Type B pancreatic cell (in vitro differentiated cells): ENCODE measurements at regions not wholly inside any gene's neighbourhood (a gene's known extent, or its start where the extent isn't known, plus 50 kb on each side); places are given as distances from the start of the nearest gene placed in this dataset.
"Not testable (repeated sequence)": the region's sequence is repeated elsewhere in the genome, so short reads cannot be mapped to it uniquely, and the experiment has no call there.

Experiments used
- DNase-seq: peaks from one replicate; pipeline ENCODE4 v3.0.0; 2021; ENCODE audit warnings: mixed read lengths; ENCODE audit not compliant: unreplicated experiment; ENCODE audit errors: extremely low spot score
- H3K27ac Mint-ChIP-seq: 2 replicates; pipeline ENCODE4 v1.8.0; 2021; ENCODE audit warnings: mild to moderate bottlenecking, mixed read lengths
- H3K27me3 Mint-ChIP-seq: 2 replicates; pipeline ENCODE4 v1.8.0; 2021; ENCODE audit warnings: mixed read lengths
- H3K36me3 Mint-ChIP-seq: 2 replicates; pipeline ENCODE4 v1.8.0; 2021; ENCODE audit warnings: mixed read lengths
- H3K4me1 Mint-ChIP-seq: one replicate; pipeline ENCODE4 v1.8.0; 2021; ENCODE audit warnings: mixed read lengths; ENCODE audit not compliant: unreplicated experiment
- H3K4me3 Mint-ChIP-seq: 2 replicates; pipeline ENCODE4 v1.8.0; 2021; ENCODE audit warnings: mild to moderate bottlenecking, mixed read lengths
- H3K9me3 Mint-ChIP-seq: 2 replicates; pipeline ENCODE4 v1.8.0; 2021; ENCODE audit warnings: mixed read lengths
- TF ChIP-seq, protein P1 (sequence below): fragments of 200-600 bp; sonication (generic); conservative IDR thresholded peaks from 2 replicates; pipeline ENCODE4 v1.5.0; 2021; ENCODE audit warnings: antibody characterized with exemption, mild to moderate bottlenecking

- Mint-ChIP-seq H3K27ac (no peak overlapping the region), H3K27me3 (no peaks in the 10 kb centered on the region), H3K36me3 (no peaks in the 10 kb centered on the region), H3K4me3 (no peak overlapping the region), H3K4me1 (no peaks in the 10 kb centered on the region), H3K9me3 (no peaks in the 10 kb centered on the region)
- no peak for DNase-seq
- TF ChIP-seq, protein P1, sequence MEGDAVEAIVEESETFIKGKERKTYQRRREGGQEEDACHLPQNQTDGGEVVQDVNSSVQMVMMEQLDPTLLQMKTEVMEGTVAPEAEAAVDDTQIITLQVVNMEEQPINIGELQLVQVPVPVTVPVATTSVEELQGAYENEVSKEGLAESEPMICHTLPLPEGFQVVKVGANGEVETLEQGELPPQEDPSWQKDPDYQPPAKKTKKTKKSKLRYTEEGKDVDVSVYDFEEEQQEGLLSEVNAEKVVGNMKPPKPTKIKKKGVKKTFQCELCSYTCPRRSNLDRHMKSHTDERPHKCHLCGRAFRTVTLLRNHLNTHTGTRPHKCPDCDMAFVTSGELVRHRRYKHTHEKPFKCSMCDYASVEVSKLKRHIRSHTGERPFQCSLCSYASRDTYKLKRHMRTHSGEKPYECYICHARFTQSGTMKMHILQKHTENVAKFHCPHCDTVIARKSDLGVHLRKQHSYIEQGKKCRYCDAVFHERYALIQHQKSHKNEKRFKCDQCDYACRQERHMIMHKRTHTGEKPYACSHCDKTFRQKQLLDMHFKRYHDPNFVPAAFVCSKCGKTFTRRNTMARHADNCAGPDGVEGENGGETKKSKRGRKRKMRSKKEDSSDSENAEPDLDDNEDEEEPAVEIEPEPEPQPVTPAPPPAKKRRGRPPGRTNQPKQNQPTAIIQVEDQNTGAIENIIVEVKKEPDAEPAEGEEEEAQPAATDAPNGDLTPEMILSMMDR: no peak
Observed at GRCh38 chr6:144632266-144632665, 347.1 kb downstream of the UTRN start.

GRCh38 chr6:144633886-144634285, 348.8 kb downstream of the UTRN start:
- TF ChIP-seq, protein P1: no peak
- Mint-ChIP-seq H3K4me3 (no peak overlapping the region), H3K27me3 (no peaks in the 10 kb centered on the region), H3K4me1 (no peaks in the 10 kb centered on the region), H3K9me3 (no peaks in the 10 kb centered on the region), H3K36me3 (no peaks in the 10 kb centered on the region), H3K27ac (no peak overlapping the region)
- DNase-seq: no peak

DNA sequence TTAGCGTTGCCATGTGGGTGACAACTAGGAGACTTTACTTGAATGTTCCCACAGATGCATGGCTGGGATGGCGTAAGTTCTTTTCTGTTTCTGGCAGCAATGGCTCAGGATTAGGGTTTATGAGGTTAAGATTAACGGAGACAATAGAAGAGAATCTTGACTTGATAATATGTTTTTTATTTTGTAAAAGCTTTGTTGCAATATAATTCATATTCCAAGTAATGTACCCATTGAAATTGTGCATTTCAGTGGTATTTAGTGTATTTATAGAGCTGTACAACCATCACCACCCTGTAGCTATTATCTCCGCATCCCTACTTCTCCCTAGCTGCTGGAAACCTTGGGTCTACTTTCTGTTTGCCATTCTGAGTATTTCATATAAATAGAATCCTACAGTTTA, 349.2 kb downstream of the UTRN start:
- no peak overlapping the region for H3K4me3 Mint-ChIP-seq
- H3K27me3 Mint-ChIP-seq: no peaks in the 10 kb centered on the region

GRCh38 chr6:144635051-144635450, 349.9 kb downstream of the UTRN start:
- Mint-ChIP-seq H3K27ac (no peak overlapping the region), H3K9me3 (no peaks in the 10 kb centered on the region)

More for the DNA sequence above, 349.2 kb downstream of the UTRN start:
- TF ChIP-seq, protein P1: no peak
- Mint-ChIP-seq H3K9me3 (no peaks in the 10 kb centered on the region), H3K36me3 (no peaks in the 10 kb centered on the region), H3K4me1 (no peaks in the 10 kb centered on the region), H3K27ac (no peak overlapping the region)
- no peak for DNase-seq

DNA sequence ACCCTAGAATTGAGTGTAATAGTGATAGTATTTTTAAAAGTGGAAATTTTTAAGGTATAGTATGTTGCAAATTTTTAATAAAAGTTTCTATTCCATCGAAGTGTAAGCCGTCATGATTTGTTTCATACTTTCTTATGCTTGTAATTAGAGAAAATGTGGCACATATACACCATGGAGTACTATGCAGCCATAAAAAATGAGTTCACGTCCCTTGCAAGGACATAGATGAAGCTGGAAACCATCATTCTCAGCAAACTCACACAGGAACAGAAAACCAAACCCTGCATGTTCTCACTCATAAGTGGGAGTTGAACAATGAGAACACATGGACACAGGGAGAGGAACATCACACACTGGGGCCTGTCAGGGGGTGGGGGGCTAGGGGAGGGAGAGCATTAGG, 350.9 kb downstream of the UTRN start:
- DNase-seq, H3K4me1 Mint-ChIP-seq, H3K36me3 Mint-ChIP-seq, H3K27ac Mint-ChIP-seq, H3K27me3 Mint-ChIP-seq, H3K9me3 Mint-ChIP-seq, H3K4me3 Mint-ChIP-seq: not testable (repeated sequence)

More at GRCh38 chr6:144635051-144635450, 349.9 kb downstream of the UTRN start:
- DNase-seq: no peak
- Mint-ChIP-seq H3K4me1 (no peaks in the 10 kb centered on the region), H3K36me3 (no peaks in the 10 kb centered on the region), H3K4me3 (no peak overlapping the region), H3K27me3 (no peaks in the 10 kb centered on the region)
- TF ChIP-seq, protein P1: no peak

GRCh38 chr6:144637541-144637940, 352.4 kb downstream of the UTRN start:
- H3K36me3 Mint-ChIP-seq: no peaks in the 10 kb centered on the region

More at GRCh38 chr6:144637541-144637940, 352.4 kb downstream of the UTRN start:
- Mint-ChIP-seq H3K27ac (no peak overlapping the region), H3K4me1 (no peaks in the 10 kb centered on the region), H3K9me3 (no peaks in the 10 kb centered on the region), H3K4me3 (no peak overlapping the region), H3K27me3 (no peaks in the 10 kb centered on the region)
- TF ChIP-seq, protein P1: no peak
- DNase-seq: no peak
